OCI-LY3 (cell line): ENCODE measurements at regions not wholly inside any gene's neighbourhood (a gene's known extent, or its start where the extent isn't known, plus 50 kb on each side); places are given as distances from the start of the nearest gene placed in this dataset.

ENCODE experiments used
- EZH2phosphoT487 ChIP-seq: fragments of 200-600 bp; shearing (Covaris generic); IDR thresholded peaks from 2 replicates; pipeline ENCODE4 v1.6.1; 2018; ENCODE audit warnings: antibody characterized with exemption, mixed run types, low read depth
- TF ChIP-seq, protein P1 (sequence below): fragments of 200-600, 300-600 bp; sonication (generic); IDR thresholded peaks from 2 replicates; pipeline ENCODE4 v1.5.1; 2014; ENCODE audit warnings: antibody characterized with exemption, low read length, low read depth

DNA sequence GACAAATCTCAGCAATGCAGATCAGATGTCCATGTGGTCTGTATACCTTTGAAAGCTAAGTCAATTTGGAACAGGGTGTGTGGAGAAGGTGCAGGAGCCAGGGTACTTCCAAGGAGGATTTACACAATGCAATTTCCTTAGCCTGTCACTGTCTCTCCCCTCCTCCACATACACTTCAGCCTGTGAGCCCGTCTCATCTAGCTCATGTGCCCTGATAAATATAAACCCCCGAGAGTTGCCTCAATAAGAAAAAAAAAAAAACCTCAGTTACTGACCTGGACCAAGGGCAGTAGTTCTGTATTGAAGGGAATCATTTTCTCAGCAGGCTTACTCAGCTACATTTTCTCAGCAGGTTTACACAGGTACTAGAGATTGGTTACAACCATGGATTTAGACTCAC is 132.1 kb upstream of the PELI2 start:
- TF ChIP-seq, protein P1, sequence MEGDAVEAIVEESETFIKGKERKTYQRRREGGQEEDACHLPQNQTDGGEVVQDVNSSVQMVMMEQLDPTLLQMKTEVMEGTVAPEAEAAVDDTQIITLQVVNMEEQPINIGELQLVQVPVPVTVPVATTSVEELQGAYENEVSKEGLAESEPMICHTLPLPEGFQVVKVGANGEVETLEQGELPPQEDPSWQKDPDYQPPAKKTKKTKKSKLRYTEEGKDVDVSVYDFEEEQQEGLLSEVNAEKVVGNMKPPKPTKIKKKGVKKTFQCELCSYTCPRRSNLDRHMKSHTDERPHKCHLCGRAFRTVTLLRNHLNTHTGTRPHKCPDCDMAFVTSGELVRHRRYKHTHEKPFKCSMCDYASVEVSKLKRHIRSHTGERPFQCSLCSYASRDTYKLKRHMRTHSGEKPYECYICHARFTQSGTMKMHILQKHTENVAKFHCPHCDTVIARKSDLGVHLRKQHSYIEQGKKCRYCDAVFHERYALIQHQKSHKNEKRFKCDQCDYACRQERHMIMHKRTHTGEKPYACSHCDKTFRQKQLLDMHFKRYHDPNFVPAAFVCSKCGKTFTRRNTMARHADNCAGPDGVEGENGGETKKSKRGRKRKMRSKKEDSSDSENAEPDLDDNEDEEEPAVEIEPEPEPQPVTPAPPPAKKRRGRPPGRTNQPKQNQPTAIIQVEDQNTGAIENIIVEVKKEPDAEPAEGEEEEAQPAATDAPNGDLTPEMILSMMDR: no peak
- TF ChIP-seq EZH2phosphoT487: no peak
